HG02798 (cell line): ENCODE measurements at regions not wholly inside any gene's neighbourhood (a gene's known extent, or its start where the extent isn't known, plus 50 kb on each side); places are given as distances from the start of the nearest gene placed in this dataset.

Experiments
- ATAC-seq: cut with Tn5 transposase; IDR thresholded peaks from one replicate; pipeline ENCODE4 v1.9.1; 2021; ENCODE audit warnings: mild to moderate bottlenecking; ENCODE audit not compliant: unreplicated experiment, poor library complexity

DNA sequence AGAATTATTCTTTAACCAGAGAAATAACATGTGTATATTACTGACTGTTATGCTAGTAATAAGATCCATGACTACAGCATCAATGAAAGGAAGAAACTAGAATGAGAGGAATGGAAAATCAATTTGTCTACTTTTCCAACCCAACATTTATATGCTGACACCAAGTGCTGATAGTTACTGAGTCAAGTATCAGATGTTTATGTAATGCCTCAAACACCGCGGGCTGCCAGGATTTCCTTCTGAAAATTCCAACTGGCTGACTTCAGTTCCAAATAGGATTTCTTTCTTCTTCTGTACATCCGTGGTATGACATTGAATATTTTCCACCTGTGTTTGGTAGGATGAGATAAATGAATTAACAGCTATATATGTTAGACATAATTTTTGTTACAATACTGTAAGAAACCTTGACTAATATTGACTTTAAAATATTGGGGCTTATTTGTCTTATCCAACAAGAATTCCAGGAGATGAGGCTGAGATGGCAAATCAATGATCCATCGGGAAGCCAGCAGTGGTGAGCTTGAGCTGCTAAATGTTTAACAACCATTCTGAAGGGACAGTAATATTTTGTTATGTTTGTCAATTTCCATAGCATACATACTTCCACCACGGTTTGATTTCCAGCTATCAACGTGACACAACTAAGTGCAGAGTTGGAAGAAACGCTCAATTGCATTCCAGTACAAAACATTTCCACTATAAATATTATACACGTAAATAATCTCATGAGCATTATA lies 435.2 kb upstream of the AUTS2 start:
- ATAC-seq, result no peak

DNA sequence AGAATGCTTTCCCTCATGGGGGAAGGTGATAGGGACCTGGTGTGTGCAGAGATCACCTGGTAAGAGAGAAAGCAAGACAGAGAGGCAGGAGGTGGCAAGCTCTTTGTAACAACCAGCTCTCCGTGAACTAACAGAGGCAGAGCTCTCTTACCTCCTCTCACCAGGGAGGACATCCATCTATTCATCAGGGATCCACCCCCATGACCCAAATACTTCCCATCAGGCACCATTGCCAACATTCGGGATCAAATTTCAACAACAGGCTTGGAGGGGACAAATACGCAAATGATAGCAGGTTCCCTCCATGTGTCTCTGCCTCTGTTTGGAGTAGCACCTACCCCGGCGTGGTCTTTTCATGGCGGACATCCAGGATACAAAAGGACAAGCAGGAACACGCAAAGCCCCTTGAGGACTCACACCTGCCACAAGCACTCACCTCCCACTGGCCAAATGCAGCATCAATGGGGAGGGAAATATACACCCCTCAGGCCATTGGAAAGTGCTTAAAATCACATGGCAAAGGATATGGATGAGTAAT lies 431.2 kb upstream of the AUTS2 start:
- ATAC-seq, result no peak

DNA sequence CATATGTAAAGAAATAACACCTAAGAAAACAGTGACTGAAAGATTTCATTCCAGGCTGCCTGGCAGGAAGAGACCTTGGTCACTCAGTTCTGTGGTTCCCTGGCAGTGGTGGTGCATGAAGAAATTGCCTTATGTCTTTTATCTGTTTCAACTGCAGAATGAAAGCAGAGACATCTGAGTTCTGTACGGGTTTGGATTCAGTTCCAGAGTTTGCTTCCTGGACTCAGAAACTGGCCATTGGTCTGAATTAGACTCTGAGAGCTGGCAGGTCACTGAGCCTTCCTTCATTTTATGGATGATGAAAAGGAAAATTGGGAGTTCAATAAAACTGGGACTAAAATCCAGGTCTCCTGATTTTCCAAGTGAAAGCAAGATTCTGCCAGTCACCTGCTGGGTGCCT lies 428.9 kb upstream of the AUTS2 start:
- no peak for ATAC-seq

- ATAC-seq, result no peak
Measured at GRCh38 chr7:69172357-69173077, 425.8 kb upstream of the AUTS2 start.

DNA sequence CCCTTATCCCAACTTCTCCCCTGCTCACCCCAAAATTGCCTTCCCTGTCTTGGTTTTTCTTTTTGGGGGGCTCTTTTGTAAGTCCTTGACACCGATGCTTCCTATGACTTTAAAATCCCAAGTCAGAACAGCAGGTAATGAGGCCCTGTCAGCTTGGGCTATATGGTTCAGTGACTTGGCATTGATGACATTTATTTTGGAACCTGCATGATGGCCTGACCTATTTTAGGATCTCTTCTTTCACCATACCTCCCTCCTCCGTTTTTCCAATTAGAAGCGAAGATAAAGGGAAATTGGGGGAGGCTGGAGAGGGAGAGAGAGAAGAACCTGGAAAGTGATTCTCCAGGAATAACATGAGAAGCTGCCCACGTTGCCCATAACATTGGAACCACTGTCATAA lies 424.9 kb upstream of the AUTS2 start:
- ATAC-seq, result no peak

- ATAC-seq, result no peak
Measured at GRCh38 chr7:69173846-69174245, 424.4 kb upstream of the AUTS2 start.

DNA sequence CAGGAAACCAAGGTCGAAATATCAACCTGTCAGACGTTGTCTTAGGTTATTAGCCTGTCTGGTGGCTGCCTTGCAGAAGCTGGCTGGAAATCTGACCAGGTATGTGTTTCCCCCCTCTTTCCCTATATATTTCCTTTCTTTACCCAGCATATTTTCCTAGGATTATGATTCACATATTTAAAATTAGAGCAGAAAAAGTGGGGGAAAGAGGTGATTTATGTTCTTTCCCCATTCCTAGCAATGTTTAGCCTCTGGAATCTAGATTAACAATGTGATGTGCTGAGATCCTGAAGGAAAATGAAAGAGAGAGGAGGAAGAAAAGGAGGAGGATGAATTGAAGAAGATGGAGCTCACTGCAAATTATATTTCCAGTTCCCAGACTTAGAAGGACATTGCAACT lies 421.4 kb upstream of the AUTS2 start:
- ATAC-seq, result no peak

DNA sequence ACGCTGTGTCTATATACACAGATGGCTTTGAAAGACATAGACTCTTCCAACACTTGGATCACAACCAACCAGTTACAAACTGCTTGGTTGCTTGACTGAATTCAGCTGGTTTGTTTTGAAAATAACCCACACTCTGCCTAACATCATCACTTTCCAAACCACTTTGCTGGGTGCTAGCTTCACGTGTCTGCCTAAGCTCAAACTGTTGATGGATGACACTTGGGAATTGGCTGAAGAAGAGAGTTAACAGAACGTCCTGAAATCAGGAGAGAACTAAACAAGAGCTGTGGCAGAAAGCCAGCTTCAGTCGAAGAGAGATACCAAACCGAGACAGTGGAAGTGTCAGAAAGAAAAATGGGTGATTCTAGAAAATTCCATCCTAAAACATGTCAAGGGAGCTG lies 420.8 kb upstream of the AUTS2 start:
- no peak for ATAC-seq

DNA sequence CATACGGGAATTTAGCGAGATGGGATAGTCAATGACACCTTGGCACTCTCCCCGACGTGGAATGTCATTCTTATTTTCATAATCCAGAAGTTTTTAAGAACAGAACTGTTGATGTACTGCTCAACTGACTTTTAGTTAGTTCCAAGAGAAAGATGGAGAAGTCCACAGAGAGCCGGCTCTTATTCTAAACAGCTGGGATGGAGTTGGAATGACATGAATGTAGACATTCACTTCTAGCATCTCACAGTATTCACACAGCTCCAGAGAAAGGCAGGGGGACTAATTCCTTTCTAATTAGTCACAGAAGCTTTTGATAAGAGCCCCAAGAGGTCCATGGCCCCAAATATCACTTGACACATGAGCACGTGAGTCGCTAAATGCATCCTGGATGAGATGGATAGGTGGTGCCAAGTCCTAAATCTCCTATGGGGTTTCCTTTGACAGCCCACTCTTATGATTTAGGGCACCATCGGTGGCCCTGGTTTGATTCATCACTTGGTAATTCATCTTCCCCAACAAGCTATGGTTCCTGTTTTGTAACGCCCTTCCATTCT lies 420.3 kb upstream of the AUTS2 start:
- ATAC-seq, result no peak

- no peak for ATAC-seq
Measured at GRCh38 chr7:69180662-69181061, 417.6 kb upstream of the AUTS2 start.

DNA sequence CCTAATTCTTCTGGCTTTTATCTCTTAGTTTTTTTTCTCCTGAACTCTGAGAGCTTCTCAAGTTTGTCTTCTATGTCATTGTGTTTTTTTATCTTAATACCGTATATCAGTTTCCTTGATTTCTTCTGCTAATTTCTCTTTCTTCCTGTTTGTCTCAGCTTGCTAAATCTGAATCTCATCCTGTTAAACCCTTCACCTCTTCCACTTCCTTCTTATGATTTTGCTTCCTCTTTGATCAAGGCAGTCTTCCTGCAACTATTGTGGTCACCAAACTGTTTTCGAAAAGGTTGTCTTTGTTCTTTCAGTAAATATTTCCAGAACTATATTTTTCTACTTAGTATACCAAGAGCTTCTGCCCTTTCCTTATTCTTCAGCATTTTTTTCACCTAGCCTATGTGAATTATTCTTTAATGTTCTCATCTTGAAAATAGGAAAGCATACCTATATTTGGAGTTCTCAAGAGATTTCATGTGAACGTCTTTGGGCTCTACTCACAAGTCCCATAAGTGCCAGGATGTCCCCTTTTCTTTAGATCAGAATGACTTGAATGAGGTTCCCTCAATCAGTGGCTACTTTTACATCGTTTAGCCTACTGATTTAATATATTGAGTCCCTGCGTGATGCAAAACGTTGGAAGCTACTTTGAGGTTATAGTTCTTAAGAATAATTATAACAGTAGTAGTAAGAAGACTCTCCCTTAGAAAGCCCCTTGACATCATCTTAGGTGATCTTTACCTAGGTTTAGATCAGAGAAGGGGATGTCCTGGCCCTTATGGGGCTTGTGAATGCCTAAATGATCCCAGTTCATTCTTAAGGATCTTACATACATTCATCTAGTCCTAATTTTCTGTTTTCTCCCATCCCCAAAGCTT lies 415.4 kb upstream of the AUTS2 start:
- ATAC-seq, result no peak

GRCh38 chr7:69184339-69184738 lies 413.9 kb upstream of the AUTS2 start:
- ATAC-seq, result no peak

DNA sequence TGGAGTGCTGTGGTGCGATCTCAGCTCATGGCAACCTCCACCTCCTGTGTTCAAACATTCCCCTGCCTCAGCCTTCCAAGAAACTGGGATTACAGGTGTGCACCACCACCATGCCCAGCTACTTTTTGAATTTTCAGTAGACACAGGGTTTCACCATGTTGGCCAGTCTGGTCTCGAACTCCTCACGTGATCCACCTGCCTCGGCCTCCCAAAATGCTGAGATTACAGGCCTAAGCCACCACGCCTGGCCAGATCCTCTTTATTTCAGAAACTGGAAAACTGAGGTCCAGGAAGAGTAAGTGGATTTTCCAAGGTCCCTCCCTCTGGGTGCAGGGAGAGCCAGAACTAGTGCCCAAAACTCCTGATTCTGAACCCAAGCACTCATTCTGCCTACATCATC lies 413.1 kb upstream of the AUTS2 start:
- no peak for ATAC-seq

DNA sequence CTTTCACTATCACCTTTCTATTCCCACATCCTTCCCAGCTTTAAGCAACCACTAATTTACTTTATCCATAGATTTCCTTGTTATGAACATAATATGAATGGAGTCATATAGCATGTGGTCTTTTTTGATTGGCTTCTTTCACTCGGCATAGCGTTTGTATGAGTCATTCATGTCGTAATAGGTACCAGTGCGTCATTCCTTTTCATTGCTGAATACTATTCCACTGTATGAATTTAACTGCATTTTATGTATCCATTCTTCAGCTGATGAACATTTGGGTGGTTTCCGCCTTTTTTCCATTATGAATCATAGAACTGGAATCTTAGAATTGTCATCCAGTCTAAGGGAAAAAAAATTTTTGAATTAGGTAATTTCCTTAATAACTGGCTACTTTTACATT lies 411.3 kb upstream of the AUTS2 start:
- ATAC-seq, result no peak

GRCh38 chr7:69187824-69188333 lies 410.4 kb upstream of the AUTS2 start:
- no peak for ATAC-seq

DNA sequence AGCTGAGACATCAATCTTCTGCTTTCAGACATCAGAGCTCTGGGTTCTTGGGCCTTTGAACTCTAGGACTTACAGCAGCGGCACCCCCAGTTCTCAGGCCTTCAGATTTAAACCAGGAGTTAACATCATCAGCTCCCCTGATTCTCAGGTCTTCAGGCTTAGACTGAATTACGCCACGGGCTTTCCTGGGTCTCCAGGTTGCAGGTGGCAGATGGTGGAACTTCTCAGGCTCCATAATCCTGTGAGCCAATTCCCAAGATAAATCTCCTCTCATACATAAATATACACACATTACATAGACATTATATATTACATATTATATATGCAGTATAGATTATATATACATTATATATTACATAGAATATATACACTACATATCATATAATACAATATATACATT lies 408.9 kb upstream of the AUTS2 start:
- ATAC-seq, result no peak

- no peak for ATAC-seq
Measured at GRCh38 chr7:69190025-69190424, 408.2 kb upstream of the AUTS2 start.

DNA sequence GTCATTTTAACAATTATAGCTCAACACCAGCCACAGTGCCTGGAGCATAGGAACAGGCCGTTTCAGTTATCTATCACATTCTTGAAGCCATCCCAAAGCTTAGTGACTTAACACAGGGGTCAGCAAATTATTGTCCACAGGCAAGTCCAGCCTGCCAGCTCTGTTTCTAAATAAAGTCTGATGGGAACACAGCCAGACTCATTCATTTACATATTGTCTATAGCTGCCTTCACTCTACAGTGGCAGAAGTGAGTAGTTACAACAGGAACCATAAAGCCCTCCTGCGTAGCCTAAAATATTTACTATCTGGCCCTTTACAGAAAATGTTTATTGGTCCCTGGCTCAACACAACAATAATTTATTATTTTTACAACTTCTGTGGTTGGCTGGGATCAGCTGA lies 407.5 kb upstream of the AUTS2 start:
- ATAC-seq, result no peak

DNA sequence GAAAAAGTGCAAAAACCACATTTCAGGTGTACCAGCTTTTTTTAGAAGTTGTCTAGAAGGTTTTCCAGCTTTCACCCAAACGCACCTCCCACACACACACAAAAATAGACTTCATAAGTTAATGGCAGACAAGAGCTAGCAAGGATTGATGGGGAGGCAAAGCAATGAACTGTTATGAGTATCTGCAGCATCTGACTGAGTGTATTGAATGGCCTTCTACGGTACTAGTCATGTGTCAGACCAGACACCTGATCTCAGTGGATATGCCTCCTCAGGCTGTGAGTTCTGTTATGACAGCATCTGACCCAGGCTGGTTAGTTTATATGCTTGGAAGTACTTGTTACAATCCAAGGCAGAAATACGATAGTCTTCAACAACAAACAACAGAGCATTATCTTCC lies 406.1 kb upstream of the AUTS2 start:
- peak; percentile 73 for ATAC-seq

DNA sequence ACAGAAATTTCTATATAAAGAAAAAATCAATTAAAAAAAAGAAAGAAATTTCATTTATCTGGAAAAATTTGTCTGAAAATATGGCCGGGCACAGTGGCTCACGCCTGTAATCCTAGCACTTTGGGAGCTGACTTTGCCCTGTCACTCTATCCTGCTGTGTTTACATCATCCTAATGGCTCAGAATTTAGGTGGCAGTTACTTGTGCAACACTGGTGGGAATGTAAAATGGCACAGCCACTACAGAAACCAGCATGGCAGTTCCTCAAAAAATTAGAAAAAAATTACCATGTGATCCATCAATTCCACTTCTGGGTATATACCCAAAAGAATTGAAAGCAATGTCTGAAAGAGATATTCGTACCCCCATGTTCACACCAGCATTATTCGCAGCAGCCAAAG lies 405.2 kb upstream of the AUTS2 start:
- ATAC-seq, result no peak
